KMS-11 (cell line): ENCODE measurements at regions not wholly inside any gene's neighbourhood (a gene's known extent, or its start where the extent isn't known, plus 50 kb on each side); places are given as distances from the start of the nearest gene placed in this dataset.
A peak's percentile ranks its signal among the peaks of the same experiment; 100 is the strongest.

Source experiments
- H2AFZ ChIP-seq: fragments of 200-600 bp; sonication (generic); 2 replicates; pipeline ENCODE4 v1.6.1; 2016; ENCODE audit warnings: antibody characterized with exemption, mixed run types, low read depth
- H3K27ac ChIP-seq: fragments of 200-600 bp; sonication (generic); 2 replicates; pipeline ENCODE4 v1.6.1; 2016; ENCODE audit warnings: mild to moderate bottlenecking, mixed run types
- H3K27me3 ChIP-seq: fragments of 200-600 bp; sonication (generic); 2 replicates; pipeline ENCODE4 v1.6.1; 2017; ENCODE audit warnings: mild to moderate bottlenecking, low read depth, mixed run types, moderate library complexity; ENCODE audit not compliant: insufficient read depth
- H3K36me3 ChIP-seq: fragments of 200-600 bp; sonication (generic); 2 replicates; pipeline ENCODE4 v1.6.1; 2017; ENCODE audit warnings: mild to moderate bottlenecking, mixed run types; ENCODE audit not compliant: insufficient read depth
- H3K4me1 ChIP-seq: fragments of 200-600 bp; sonication (generic); 2 replicates; pipeline ENCODE4 v1.6.1; 2016; ENCODE audit warnings: mild to moderate bottlenecking, low read depth, mixed run types; ENCODE audit not compliant: poor library complexity, severe bottlenecking
- H3K4me2 ChIP-seq: fragments of 200-600 bp; sonication (generic); 2 replicates; pipeline ENCODE4 v1.7.0; 2016; ENCODE audit warnings: mild to moderate bottlenecking, mixed run types
- H3K4me3 ChIP-seq: fragments of 200-600 bp; sonication (generic); IDR thresholded peaks from 2 replicates; pipeline ENCODE4 v1.6.1; 2017; ENCODE audit warnings: low read depth, low read length, mixed read lengths; ENCODE audit not compliant: insufficient read depth
- H3K79me2 ChIP-seq: fragments of 200-600 bp; sonication (generic); 2 replicates; pipeline ENCODE4 v1.6.1; 2016; ENCODE audit warnings: low read depth, mixed run types; ENCODE audit not compliant: insufficient read depth
- H3K9ac ChIP-seq: fragments of 200-600 bp; sonication (generic); 2 replicates; pipeline ENCODE4 v1.6.1; 2016; ENCODE audit warnings: mild to moderate bottlenecking, mixed run types
- H4K20me1 ChIP-seq: fragments of 200-600 bp; sonication (generic); 2 replicates; pipeline ENCODE4 v1.6.1; 2016; ENCODE audit warnings: mild to moderate bottlenecking, mixed run types; ENCODE audit not compliant: insufficient read depth
- CTCF ChIP-seq: fragments of 200-600 bp; sonication (generic); conservative IDR thresholded peaks from 2 replicates; pipeline ENCODE4 v1.6.1; 2017; ENCODE audit warnings: low read depth, mild to moderate bottlenecking, antibody characterized with exemption, low read length, moderate library complexity, mixed read lengths

- no peaks in the 10 kb centered on the region for H4K20me1 ChIP-seq
- H3K36me3 ChIP-seq: no peaks in the 10 kb centered on the region
- H3K9ac ChIP-seq: no peak overlapping the region
- peak overlapping the region; percentile 50 for H3K4me2 ChIP-seq
- no peak for TF ChIP-seq CTCF
- H3K4me1 ChIP-seq: peaks cover 99% of the 10 kb centered on the region
- H3K27me3 ChIP-seq: no peaks in the 10 kb centered on the region
- H3K79me2 ChIP-seq: no peaks in the 10 kb centered on the region
- no peak overlapping the region for H2AFZ ChIP-seq
- no peak overlapping the region for H3K4me3 ChIP-seq
- H3K27ac ChIP-seq: peak overlapping the region; percentile 2; the same call in 1 of the 2 replicates
Measured at GRCh38 chr21:35231090-35231489, 182.0 kb upstream of the RUNX1 start.

DNA sequence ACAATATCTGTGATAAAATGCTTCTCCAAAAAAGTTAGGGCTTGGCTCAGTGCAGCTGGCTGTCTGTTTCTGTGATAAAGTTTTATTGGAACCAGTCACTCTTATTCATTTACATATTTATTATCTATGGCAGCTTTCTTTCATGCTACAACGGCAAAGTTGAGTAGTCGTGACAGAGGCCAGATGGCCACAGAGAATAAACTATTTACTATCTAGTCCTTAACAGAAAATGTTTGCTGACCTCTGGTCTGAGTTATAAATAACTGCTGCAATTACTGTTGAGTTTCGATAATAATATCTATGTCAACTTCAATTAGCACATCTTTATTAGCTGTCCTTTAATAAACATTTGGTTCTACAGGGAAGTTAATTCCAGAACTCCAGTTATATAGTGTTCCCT is 180.2 kb upstream of the RUNX1 start:
- Histone ChIP-seq H3K4me2 (peak overlapping the region; percentile 50), H3K9ac (no peak overlapping the region), H3K27ac (no peak overlapping the region; the same call in 1 of the 2 replicates), H3K4me1 (peaks cover 86% of the 10 kb centered on the region), H4K20me1 (no peaks in the 10 kb centered on the region), H3K36me3 (no peaks in the 10 kb centered on the region), H3K79me2 (no peaks in the 10 kb centered on the region), H2AFZ (no peak overlapping the region), H3K4me3 (no peak overlapping the region), H3K27me3 (peaks cover 10% of the 10 kb centered on the region; the same call in 1 of the 2 replicates)
- TF ChIP-seq CTCF: no peak

- Histone ChIP-seq H3K27me3 (peaks cover 18% of the 10 kb centered on the region; the same call in 1 of the 2 replicates), H3K36me3 (no peaks in the 10 kb centered on the region), H3K4me1 (peaks cover 77% of the 10 kb centered on the region), H3K4me3 (no peak overlapping the region), H2AFZ (no peak overlapping the region), H3K79me2 (no peaks in the 10 kb centered on the region), H3K27ac (peak overlapping the region; percentile 79), H4K20me1 (no peaks in the 10 kb centered on the region), H3K9ac (peak overlapping the region; percentile 16; the same call in 1 of the 2 replicates), H3K4me2 (peak overlapping the region; percentile 64)
- TF ChIP-seq CTCF: no peak
Measured at GRCh38 chr21:35227786-35228185, 178.7 kb upstream of the RUNX1 start.

DNA sequence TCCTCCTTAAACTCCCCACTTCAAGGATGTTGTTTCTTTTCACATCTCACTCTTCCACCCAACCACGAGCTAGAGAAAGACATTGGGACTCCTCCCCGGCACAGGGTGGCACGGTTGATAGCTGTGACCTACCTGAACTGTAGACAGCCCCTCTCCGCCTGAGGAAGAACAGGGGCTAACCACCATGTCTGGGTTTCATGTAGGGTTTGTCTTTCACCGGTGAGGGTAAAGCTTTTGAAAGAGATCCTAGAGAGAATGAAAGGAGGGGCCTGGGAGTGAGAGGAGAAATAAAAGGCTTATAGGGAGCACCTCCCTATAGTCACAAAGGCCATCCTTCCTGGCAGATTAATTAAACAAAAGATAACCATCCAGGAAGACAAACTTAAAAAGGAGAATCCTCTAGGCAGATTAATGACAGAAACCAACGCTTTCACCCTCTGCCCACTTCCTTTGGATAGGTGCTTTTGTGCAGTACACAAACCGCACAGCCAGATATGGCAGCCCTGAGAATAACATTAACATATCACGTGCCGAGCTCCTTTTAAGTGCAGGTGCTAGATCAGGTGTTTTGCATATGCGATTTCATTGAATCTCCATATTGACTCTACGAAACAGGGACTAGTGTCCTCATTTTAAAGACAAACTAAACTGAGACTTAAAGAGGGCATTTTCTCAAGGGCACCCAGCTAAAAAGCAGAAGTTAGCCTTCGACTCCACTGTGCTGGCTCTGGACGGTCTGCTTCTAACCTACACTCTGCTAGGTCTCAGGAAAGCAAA is 178.1 kb upstream of the RUNX1 start:
- peaks cover 18% of the 10 kb centered on the region; the same call in 1 of the 2 replicates for H3K27me3 ChIP-seq
- no peaks in the 10 kb centered on the region for H3K79me2 ChIP-seq
- H3K4me3 ChIP-seq: no peak overlapping the region
- H3K36me3 ChIP-seq: no peaks in the 10 kb centered on the region
- H2AFZ ChIP-seq: no peak overlapping the region
- H3K4me2 ChIP-seq: peak overlapping the region; percentile 64
- no peak for TF ChIP-seq CTCF
- H3K4me1 ChIP-seq: peaks cover 77% of the 10 kb centered on the region
- peak overlapping the region; percentile 79 for H3K27ac ChIP-seq
- peak overlapping the region; percentile 16; the same call in 1 of the 2 replicates for H3K9ac ChIP-seq
- H4K20me1 ChIP-seq: no peaks in the 10 kb centered on the region
